ENCODE measurements at regions not wholly inside any gene's neighbourhood (a gene's known extent, or its start where the extent isn't known, plus 50 kb on each side); places are given as distances from the start of the nearest gene placed in this dataset.

- no peak for TF ChIP-seq CTCF (IDR thresholded peaks at IDR 0.05)
- Mint-ChIP-seq H3K36me3 (ENCODE audit: unreplicated experiment) (no peaks in the 10 kb centered on the region), H3K4me1 (ENCODE audit: unreplicated experiment) (peaks cover 49% of the 10 kb centered on the region), H3K27ac (ENCODE audit: unreplicated experiment) (peak overlapping the region; percentile 98), H3K9me3 (ENCODE audit: unreplicated experiment) (no peaks in the 10 kb centered on the region), H3K4me3 (ENCODE audit: unreplicated experiment) (no peak overlapping the region), H3K27me3 (ENCODE audit: unreplicated experiment) (no peaks in the 10 kb centered on the region)
- no peak for DNase-seq (ENCODE audit: extremely low spot score, unreplicated experiment)
Observed at GRCh38 chr6:11920566-11920965, 91.5 kb upstream of the HIVEP1 start.

- Mint-ChIP-seq H3K36me3 (ENCODE audit: unreplicated experiment) (no peaks in the 10 kb centered on the region), H3K4me1 (ENCODE audit: unreplicated experiment) (peaks cover 49% of the 10 kb centered on the region), H3K9me3 (ENCODE audit: unreplicated experiment) (no peaks in the 10 kb centered on the region), H3K27ac (ENCODE audit: unreplicated experiment) (peak overlapping the region; percentile 98), H3K27me3 (ENCODE audit: unreplicated experiment) (no peaks in the 10 kb centered on the region), H3K4me3 (ENCODE audit: unreplicated experiment) (no peak overlapping the region)
- TF ChIP-seq CTCF (IDR thresholded peaks at IDR 0.05): no peak
- no peak for DNase-seq (ENCODE audit: extremely low spot score, unreplicated experiment)
Observed at GRCh38 chr6:11919771-11920440, 92.2 kb upstream of the HIVEP1 start.

- Mint-ChIP-seq H3K36me3 (ENCODE audit: unreplicated experiment) (no peaks in the 10 kb centered on the region), H3K4me3 (ENCODE audit: unreplicated experiment) (no peak overlapping the region), H3K27ac (ENCODE audit: unreplicated experiment) (peak overlapping the region; percentile 65), H3K9me3 (ENCODE audit: unreplicated experiment) (no peaks in the 10 kb centered on the region), H3K4me1 (ENCODE audit: unreplicated experiment) (peaks cover 49% of the 10 kb centered on the region), H3K27me3 (ENCODE audit: unreplicated experiment) (no peaks in the 10 kb centered on the region)
- TF ChIP-seq CTCF (IDR thresholded peaks at IDR 0.05): no peak
- no peak for DNase-seq (ENCODE audit: extremely low spot score, unreplicated experiment)
Observed at GRCh38 chr6:11918739-11919605, 93.1 kb upstream of the HIVEP1 start.

- Mint-ChIP-seq H3K4me1 (ENCODE audit: unreplicated experiment) (peaks cover 49% of the 10 kb centered on the region), H3K9me3 (ENCODE audit: unreplicated experiment) (no peaks in the 10 kb centered on the region), H3K27ac (ENCODE audit: unreplicated experiment) (peak overlapping the region; percentile 65), H3K27me3 (ENCODE audit: unreplicated experiment) (no peaks in the 10 kb centered on the region), H3K36me3 (ENCODE audit: unreplicated experiment) (no peaks in the 10 kb centered on the region), H3K4me3 (ENCODE audit: unreplicated experiment) (no peak overlapping the region)
- DNase-seq (ENCODE audit: extremely low spot score, unreplicated experiment): no peak
- TF ChIP-seq CTCF (IDR thresholded peaks at IDR 0.05): no peak
Observed at GRCh38 chr6:11917951-11918738, 94.0 kb upstream of the HIVEP1 start.
